Medulla oblongata (tissue), 1 donor: ENCODE measurements at regions not wholly inside any gene's neighbourhood (a gene's known extent, or its start where the extent isn't known, plus 50 kb on each side); places are given as distances from the start of the nearest gene placed in this dataset.
"Not testable (repeated sequence)": the region's sequence is repeated elsewhere in the genome, so short reads cannot be mapped to it uniquely, and the experiment has no call there.

Source experiments
- DNase-seq: peaks from one replicate; pipeline ENCODE4 v3.0.0-alpha.2; 2015; ENCODE audit errors: extremely low spot score

DNA sequence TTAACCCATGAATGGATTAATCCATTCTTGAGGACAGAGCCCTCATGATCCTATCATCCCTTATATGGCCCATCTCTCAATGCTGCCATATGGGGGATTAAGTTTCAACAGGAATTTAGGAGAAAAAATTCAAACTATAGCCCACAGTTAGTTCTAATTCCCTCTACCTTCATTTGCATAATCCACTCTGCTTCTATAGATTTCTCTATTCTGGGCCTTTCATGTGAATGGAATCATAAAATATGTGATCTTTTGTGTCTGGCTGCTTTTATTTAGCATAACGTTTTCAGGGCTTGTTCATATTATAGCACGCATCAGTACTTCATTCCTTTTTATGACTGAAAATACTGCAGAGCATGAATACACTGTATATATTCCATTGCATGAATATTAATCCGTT, 55.4 kb downstream of the CTSL start:
- DNase-seq: no peak

DNA sequence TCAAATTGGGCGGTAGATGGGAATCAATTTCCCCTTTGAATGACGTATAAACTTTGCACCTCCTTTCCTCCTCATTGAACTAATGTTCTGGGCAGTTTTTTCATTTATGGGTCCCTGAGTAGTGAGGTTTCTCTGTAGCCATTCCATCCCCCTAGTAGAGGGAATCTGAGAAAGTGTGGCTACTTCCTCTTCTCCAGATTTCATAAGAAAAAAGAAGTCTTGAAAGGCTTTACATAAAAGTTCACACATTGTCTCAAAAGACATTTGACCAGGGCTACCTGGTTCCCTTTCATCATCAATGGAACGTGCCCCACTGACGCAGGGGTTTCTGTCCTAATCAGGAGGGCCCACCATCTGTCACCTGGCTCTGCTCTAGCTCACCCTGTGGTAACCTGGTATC, 57.3 kb downstream of the CTSL start:
- DNase-seq: no peak

DNA sequence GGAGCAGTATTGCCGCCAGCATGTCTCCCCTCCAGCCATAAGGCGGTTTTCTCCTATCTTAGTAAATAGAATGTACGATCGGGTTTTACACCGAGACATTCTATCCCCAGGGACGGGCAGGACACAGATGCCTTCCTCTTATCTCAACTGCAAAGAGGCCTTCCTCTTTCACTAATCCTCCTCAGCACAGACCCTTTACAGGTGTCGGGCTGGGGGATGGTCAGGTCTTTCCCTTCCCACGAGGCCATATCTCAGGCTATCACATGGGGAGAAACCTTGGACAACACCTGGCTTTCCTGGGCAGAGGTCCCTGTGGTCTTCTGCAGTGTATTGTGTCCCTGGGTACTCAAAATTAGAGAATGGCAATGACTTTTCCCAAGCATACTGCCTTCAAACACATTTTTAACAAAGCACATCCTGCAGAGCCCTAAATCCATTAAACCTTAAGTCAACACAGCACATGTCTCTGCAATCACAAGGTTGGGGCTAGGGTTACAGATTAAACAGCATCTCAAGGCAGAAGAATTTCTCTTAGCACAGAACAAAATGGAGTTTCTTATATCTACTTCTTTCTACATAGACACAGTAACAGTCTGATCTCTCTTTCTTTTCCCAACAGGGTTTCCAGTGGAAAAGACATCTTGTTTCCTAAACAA, 59.5 kb downstream of the CTSL start:
- DNase-seq: not testable (repeated sequence)

DNA sequence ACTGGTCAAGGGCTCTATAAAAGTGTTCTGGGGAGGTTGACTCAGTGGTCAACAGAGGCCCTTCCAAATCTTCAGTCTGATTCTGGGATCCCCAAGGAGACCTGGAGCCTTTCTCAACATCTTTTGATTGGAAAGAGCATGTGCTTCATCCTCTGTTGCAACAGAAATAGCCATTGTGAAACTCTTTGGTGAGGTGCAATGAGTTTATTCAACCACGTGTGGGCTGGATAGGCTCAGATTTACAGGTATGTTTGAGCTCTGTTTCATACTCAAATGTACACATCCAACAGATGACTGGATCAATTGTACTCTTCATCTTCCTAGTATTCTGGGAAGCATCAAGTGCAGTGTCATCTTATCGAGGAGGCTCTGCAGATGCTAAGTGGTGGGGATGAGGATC, 60.5 kb downstream of the CTSL start:
- no peak for DNase-seq

DNA sequence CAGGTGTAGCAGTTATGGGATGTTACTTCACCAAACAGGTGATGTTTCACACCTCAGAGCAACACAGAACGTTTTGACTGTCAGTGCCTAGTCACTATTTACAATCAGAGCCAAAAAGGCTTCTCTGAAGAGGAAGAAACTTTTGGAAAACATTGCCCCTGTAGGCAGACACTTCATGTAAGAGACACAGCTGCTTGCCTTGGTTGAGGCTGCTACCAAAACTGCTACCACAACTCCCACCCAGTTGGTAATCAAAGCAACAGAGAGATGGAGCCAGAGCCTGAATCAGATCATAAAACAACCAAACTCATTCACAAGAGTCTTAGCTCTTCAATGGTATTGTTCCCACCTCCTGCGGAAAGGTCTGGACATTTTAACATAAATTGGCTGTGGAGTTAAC, 61.0 kb downstream of the CTSL start:
- DNase-seq: no peak

DNA sequence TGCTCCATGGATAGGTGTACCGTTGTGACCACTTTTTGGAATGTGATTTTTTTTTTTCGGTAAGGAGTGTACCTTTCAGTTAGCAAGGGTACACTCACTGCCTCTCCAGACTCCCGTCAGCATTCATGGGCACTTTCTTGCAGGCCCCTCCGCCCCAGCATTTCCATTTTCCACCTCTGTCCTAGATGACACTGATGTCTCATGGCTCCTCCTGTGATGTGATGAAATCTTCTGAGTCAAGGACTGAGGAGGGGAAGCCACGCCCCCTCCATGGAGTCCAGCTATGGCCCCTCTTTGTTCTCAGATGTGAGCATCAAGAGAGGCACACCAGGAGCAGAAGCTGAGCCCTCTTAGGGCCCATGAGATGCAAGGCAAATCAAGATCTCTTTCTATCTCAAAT, 61.8 kb downstream of the CTSL start:
- DNase-seq: no peak

DNA sequence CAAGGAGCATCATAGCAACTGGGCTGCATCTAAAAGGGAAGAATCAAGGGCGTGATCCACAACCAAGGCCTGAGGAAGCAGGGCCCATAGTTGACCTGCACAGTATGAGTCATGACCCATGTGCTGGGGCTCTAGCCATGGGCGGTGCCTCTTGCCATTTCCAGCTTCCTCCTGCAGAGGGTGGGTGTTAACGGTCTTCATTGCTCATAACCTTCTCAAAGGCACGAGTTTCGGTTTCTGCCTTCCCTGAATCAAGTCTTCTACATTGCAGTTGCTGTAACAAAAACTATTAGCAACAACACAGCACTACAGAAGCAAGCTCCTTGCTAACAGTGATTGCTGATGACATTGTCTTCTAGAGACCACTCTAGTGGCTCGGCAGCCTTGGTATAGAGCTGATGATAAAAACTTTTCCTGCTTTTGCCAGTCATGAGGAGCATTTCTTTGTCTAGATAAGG, 66.9 kb downstream of the CTSL start:
- peak; percentile 70 for DNase-seq

DNA sequence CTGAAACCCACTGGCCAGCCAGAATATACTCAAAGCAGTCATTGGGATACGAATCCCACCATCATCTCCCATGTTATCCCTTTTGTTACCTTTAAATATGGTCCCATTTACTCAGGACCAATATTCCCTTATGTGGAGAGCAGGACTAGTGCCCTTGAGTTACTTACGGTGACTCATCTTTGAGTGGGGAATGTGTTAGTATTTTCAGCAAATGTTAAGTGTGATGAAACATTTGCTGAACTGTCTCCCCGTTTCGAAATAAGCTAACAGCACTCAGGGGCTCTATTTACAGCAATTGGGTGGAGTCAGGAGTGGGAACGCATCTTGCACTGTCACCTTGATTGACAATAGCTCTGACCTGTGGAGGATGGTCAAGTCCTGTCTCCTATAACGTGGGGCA, 67.4 kb downstream of the CTSL start:
- peak; percentile 47 for DNase-seq

DNA sequence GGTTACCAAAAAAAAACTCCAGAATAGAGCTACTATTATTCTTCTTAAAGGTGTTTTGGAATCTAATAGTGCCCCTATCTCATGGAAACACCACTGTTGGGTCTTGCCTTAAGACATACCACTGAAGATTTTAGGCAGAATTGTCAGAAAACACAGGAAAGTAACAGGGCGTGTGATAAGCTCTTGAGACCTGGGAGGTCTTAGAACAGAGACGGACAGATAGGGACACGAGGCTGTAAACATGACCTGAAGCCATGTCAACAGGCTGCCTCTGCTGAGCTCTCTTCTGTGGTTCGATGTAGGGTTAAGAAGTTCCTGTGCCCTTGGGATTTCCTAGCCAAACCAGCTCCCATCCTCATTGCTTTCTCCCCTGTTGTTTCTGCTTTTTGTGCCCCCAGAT, 69.3 kb downstream of the CTSL start:
- no peak for DNase-seq

DNA sequence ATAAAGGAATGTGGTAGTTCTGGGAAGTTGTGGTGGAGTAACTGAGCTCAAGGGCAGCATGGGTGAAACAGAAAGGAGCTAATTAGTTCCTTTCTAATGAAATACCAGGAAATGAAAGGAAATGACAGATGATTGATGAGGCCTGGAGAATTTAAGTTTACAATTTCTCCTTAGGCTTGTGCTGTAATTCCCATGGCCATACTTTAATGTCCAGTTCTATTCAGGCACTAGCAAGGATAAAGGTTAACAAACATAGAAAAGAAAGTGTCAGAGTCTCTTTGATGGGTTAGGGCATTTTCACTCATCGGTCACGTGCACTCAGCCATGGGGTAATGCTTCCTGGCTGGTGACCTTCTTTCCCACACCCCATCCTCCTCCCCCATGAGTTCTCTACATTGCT, 70.3 kb downstream of the CTSL start:
- DNase-seq: no peak

DNA sequence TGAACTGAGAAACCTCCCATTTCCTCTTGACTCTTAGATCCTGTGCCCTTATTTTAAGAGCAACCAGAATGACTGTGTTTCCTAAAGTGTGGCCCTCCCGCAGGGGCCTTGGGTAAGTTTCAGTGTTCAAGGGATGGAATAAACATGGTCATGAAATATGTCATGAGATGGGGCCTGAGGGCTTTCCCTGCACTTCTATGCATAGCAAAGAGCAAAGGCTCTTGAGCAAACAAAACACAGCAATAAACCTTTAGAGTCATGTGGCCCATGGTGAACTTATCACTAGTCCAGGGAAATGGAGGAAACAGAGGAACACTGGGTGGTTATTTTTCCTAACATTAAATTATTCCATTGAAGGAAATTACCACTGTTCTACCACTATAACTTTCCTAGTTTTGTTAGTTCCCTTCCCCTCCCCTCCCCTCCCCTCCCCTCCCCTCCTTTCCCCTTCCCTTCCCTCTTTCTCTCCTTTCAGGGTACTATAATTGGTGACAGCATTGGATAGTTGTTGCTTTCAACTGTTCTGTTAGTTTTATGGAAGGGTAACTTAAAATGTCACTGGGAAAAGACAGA, 72.4 kb downstream of the CTSL start:
- DNase-seq: no peak

DNA sequence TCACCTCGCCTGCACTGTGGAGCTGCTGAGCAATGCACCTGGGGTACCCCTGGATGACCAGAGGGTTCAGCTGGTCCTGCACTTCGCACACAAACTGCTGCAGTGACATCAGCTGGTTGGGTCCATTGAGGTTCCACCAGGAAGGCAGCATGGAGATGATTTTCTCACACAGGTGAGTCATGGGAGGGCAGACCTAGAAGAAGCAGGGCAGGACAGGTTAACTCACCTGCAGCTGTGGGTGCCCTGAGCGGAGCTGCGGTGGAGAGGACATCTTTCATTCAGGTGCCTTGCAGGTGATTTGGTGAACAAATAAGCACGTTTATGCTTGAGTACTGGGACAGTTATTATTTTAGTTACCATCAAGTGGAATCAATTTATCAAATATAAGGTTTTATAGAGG, 73.6 kb downstream of the CTSL start:
- DNase-seq: no peak

DNA sequence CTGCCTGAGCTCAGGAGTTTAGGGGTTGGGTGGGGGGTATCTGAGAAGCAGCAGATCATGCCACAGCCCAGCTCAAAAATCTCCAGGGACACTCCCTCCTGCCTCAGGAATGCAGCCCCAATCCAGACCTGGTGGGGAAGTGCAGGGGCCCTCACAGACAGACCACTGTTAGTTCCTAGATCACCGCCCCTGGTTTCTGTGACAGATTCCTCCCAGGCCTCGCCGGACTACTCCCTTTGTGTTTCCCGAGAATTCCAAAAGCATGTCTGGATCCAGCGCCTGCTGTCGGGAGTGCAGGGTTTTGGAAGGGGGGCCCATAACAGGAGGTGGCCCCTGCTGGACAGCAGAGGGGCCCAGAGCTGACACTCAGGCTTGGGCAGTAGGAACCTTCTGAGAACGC, 74.5 kb downstream of the CTSL start:
- DNase-seq: no peak

DNA sequence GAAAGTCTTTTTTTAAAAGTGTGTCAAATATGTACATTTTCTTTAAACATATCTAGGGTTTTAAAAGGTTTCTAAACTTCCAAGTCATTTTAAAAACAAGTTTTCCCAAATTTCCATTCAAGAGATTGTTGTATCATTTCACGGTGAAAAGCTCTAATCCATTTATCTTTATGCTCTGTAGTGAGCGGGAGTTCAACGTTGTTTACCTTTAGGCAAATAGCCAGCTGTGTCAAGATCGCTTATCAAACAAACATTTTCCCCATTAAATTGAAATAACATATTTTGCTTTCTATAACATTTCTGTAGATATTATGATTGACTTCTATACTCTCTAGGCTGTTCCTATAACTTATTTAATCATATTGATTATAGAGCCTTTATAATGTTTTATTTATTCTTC, 75.1 kb downstream of the CTSL start:
- no peak for DNase-seq

DNA sequence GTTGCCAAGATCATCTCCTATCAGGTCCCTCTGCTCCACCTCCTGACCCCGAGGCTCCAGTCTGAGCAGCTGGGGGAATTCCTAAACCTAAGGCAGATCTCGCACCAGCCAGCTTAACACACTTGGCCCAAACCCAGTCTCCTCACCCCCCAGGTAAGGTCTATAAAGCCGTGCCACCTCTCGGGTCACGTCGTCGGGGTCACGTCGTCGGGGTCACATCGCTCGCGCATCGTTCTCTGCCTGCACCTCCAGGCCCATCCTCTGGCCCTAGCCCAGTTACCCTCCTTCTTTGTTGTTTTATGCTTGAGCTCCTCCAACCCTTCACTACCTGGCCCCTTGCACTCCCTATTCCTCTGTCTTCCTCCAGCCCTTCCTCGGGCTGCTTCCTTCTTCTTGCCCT, 77.2 kb downstream of the CTSL start:
- DNase-seq: no peak

DNA sequence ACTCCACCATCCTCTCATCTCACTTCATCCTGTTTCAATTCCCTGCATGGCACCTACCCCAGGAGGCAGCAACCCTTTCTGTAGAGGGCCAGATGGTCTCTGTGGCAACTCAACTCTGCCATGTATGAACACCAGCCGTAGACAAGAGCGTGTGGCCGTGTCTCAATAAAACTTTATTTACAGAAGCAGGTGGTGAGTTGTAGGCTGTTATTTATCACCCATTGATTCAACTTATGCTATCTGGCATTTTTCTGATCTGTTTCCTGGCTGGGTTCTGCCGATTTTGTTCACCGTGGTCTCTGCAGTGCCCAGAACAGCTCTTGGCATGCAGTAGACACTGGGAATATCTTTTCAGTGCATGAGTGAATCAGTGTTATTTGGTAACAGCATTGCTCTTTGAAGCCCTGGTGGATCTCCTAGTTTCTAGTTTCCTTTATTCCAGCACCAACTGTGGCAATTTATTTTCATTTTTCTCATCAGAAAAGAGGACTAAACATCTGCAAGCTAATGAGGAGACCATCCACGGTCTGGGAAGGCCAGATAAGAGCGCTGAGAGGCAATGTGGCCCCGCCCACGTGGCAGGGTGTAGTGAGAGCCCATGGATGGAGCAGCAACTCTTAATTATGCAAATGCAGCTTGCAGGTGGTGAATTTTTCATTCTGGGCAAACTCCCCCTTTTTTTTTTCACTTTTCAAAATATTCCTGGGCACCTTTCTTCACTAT, 77.9 kb downstream of the CTSL start:
- no peak for DNase-seq

DNA sequence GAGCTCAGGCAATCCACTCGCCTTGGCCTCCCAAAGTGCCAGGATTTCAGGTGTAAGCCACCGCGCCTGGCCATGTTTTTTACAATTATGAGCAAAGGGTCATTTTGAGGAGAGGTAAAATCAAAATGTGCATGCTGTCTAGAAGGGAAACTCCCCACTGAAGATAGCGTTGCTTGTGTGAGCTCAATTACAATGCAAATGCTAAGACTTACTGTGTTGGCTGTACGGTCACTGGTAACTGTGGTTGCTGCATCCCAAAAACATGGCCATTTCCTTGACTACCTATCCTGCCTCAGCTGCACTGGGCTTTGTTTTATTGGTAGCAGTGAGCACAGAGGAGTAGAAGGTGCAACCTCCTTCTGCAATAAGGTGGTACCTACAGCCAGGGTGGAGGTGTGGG, 77.4 kb upstream of the SPATA31E1 start:
- no peak for DNase-seq

DNA sequence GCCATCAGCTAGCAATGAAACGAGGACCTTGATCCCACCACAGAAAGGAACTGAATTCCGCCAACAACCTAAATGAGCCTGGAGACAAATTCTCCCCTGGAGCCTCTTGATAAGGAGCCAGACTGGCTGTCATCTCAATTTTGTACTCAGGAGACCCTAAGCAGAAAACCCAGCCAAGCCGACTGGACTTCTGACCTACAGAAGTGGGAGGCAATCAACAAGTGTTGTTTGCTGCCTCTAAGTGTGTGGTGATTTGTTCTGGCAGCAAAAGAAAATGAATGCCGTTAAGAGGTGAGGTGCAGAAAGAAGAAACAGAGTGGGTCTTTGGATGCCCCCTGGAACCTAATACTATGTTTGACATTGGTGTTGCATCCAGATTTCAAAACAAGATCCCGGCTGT, 72.7 kb upstream of the SPATA31E1 start:
- DNase-seq: no peak

DNA sequence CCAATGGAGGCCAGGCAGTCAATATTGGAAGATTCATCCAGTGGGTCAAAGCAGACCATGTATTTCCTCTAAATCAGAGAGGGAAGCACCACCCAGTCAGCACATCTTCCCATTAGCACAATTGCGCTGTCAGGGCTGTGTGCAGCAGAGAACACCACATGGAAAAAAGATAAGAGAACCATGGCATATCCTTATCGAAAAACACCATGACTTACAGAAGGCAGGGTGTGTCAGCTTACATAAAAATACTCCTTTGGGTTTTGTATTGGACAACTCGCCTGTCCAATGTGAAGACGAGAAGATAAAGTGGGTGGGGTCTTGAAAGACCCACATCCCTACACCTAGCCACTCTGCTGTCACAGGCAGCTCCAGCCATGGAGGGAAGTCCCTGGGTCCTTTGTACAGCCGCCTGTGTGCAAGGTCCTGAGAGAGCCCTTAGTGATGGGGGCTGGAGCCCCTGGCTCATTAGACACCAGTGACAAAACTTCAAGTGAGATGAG, 71.9 kb upstream of the SPATA31E1 start:
- DNase-seq: no peak

DNA sequence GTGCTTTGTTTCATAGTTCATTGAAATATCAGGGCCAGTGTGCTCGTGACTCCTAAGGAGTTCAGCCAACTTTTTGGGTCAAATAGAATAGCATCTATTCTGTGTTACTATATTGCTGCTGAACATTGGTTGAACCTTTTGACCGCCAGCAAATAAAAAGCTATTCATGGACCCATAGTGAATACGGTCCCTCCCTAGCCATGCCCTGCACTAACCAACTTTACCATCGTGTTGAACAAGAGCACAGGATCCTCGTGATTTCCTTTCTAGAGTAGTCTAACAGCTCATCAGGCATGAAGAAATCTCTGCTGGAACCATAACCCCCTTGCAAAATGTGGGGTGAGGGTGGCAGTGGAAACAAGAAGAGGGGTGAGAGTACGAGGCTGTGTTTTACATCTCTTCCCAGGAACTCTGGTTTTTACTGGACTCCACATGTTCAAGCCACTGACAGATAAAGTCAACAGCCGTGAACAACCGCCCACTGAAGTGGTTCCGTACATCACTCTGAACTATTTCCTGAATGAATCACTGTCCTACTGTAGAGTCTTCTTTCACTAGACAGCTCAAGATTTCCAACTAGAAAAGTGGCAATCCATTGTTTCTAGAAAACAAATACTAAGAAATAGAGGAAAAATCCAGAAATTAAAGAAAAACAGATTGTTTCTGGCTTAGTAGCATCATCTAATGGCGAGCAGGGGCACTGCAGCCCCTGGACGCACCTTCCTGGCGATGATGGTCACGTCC, 70.1 kb upstream of the SPATA31E1 start:
- peak; percentile 40 for DNase-seq

DNA sequence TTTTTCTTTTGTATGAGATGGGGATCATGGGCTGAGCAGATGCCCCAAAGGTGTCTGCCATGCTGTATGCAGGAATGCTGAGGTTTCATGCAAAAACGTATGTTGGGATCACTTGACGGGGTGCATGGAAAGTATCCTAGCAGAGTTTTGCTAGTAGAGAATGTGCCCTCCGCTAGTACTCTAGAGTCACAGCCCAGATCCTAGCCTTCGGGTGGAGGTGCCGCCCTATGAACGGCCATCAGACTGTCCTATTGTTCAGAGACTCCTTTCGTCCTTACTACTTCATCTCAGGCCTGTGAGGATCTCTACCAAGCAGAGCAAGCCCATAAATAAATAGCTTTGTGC, 69.6 kb upstream of the SPATA31E1 start:
- DNase-seq: no peak

DNA sequence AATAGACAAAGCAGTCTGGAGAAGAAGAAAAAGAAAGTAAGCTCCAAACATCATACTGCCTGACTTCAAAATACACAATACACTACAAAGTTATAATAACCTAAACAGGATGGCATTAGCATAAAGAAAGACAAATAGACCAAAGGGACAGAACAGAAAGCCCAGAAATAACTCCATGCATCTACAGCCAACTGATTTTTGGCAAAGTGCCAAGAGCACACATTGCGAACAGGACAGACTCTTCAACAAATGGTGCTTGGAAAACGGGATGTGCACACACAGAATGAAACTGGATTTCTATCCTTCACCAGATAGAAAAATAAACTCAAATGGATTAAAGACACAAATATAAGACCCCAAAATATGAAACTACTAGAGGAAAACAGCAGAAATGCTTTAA, 66.6 kb upstream of the SPATA31E1 start:
- peak; percentile 70 for DNase-seq

DNA sequence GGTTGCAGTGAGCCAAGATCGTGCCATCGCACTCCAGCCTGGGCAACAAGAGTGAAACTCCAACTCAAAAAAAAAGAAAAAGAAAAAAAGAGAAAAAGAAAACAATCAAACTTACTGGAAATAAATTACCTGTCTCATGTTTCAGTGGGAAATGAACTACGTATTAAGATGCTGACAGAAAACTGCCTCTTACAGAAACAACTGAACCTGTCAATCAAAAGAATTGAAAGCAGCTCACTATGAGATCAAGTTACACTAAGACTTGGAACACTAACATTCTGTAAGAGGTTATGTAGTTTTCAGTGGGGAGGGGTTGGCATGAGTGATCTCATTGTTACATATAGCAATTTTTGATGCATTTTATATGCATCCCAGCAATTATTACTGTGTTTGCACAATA, 64.4 kb upstream of the SPATA31E1 start:
- no peak for DNase-seq
